GM23248 (cell line): ENCODE measurements at regions not wholly inside any gene's neighbourhood (a gene's known extent, or its start where the extent isn't known, plus 50 kb on each side); places are given as distances from the start of the nearest gene placed in this dataset.

Experiments
- EZH2 ChIP-seq: fragments of 200-600 bp; sonication (generic); IDR thresholded peaks from 2 replicates; pipeline ENCODE4 v1.6.1; 2018; ENCODE audit warnings: antibody characterized with exemption, mild to moderate bottlenecking; ENCODE audit not compliant: insufficient read depth, poor library complexity, severe bottlenecking
- EZH2phosphoT487 ChIP-seq: fragments of 200-600 bp; sonication (generic); IDR thresholded peaks from 2 replicates; pipeline ENCODE4 v1.6.1; 2018; ENCODE audit warnings: antibody characterized with exemption, moderate library complexity, mild to moderate bottlenecking, low read depth; ENCODE audit not compliant: insufficient read depth

DNA sequence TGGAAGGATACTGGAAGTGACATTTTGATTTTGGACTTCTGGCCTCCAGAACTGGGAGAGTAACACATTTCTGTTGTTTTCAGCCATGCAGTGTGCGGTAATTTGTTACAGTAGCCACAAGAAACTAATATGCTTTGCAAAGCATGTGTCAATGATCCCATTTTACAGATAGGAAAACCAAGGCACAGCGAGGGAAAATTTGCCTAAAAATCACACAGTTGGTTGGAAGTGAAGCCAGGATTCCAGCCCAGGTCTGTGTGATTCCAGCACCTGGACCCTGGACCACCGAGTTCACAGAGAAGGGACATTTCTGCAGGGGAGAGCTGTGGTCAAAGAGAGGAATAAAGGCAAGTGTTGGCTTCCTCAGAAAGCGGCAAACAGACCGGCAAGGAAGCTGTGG, 106.7 kb upstream of the MED13L start:
- TF ChIP-seq EZH2 (no peak), EZH2phosphoT487 (no peak)
